MCF 10A (cell line): ENCODE measurements at regions not wholly inside any gene's neighbourhood (a gene's known extent, or its start where the extent isn't known, plus 50 kb on each side); places are given as distances from the start of the nearest gene placed in this dataset.

ENCODE experiments used
- BruUV-seq: library from RNA; stranded (reverse); fragments of 400-500 nt; replicated peaks from 2 replicates; lab custom pipeline; 2021; lab: Mats Ljungman, UMichigan
- CTCF ChIA-PET: fragments of 300-600 bp; sonication (Branson Sonifier 250); formaldehyde crosslinking; extraction: SDS; loops from one replicate; lab custom pipeline; 2021; ENCODE audit warnings: antibody characterized with exemption, inconsistent platforms; lab: Yijun Ruan, JAX
- POLR2A ChIA-PET: fragments of 300-600, 350-650 bp; sonication (Branson Sonifier 250); formaldehyde crosslinking; extraction: SDS; loops from one replicate; lab custom pipeline; 2020; ENCODE audit warnings: antibody characterized with exemption, inconsistent platforms; lab: Yijun Ruan, JAX
- DNase-seq: peaks from one replicate; pipeline ENCODE4 v3.0.0-alpha.2; 2018; ENCODE audit not compliant: unreplicated experiment
- H3K27ac Mint-ChIP-seq: one replicate; pipeline ENCODE4 v1.8.0; 2022; ENCODE audit warnings: mild to moderate bottlenecking, low read depth, mixed read lengths; ENCODE audit not compliant: unreplicated experiment
- H3K27me3 Mint-ChIP-seq: one replicate; pipeline ENCODE4 v1.8.0; 2022; ENCODE audit warnings: mixed read lengths; ENCODE audit not compliant: insufficient read depth, unreplicated experiment
- H3K36me3 Mint-ChIP-seq: one replicate; pipeline ENCODE4 v1.8.0; 2022; ENCODE audit warnings: mild to moderate bottlenecking, moderate library complexity, mixed read lengths; ENCODE audit not compliant: insufficient read depth, unreplicated experiment
- H3K4me1 Mint-ChIP-seq: one replicate; pipeline ENCODE4 v1.8.0; 2022; ENCODE audit warnings: mixed read lengths; ENCODE audit not compliant: insufficient read depth, unreplicated experiment
- H3K4me3 Mint-ChIP-seq: one replicate; pipeline ENCODE4 v1.8.0; 2022; ENCODE audit warnings: mild to moderate bottlenecking, moderate library complexity, mixed read lengths; ENCODE audit not compliant: unreplicated experiment
- H3K9me3 Mint-ChIP-seq: one replicate; pipeline ENCODE4 v1.8.0; 2022; ENCODE audit warnings: mixed read lengths; ENCODE audit not compliant: unreplicated experiment
- CTCF ChIP-seq: fragments of 200-600 bp; IDR thresholded peaks from one replicate; pipeline ENCODE4 v1.8.0; 2022; ENCODE audit warnings: antibody characterized with exemption, mild to moderate bottlenecking; ENCODE audit not compliant: unreplicated experiment
- intact Hi-C: fragments of 100-400 bp; cut with micrococcal nuclease; formaldehyde crosslinking; loops from 2 replicates; pipeline ENCODE4 v1.14.1; 2022

GRCh38 chr16:64499211-64499610 lies 622.7 kb downstream of the CDH11 start:
- no peak for DNase-seq
- CTCF ChIA-PET = interaction anchor here (0.5 kb wide), 1 partner anchor 867 kb away, joined by 3 read pairs; no protein-coding TSS in a partner anchor
- intact Hi-C loops = no loop called here
- no peaks in the 10 kb centered on the region for H3K36me3 Mint-ChIP-seq
- no peaks in the 10 kb centered on the region for H3K9me3 Mint-ChIP-seq
- TF ChIP-seq CTCF = no peak
- no peaks in the 10 kb centered on the region for H3K4me1 Mint-ChIP-seq
- POLR2A ChIA-PET = interaction anchor here (0.5 kb wide), 1 partner anchor 68 kb away, joined by 3 read pairs; no protein-coding TSS in a partner anchor
- no TSS peak for BruUV-seq
- no peak overlapping the region for H3K4me3 Mint-ChIP-seq
- H3K27me3 Mint-ChIP-seq = no peaks in the 10 kb centered on the region
- no peak overlapping the region for H3K27ac Mint-ChIP-seq

GRCh38 chr16:64498363-64498762 lies 623.5 kb downstream of the CDH11 start:
- Mint-ChIP-seq H3K4me1 (no peaks in the 10 kb centered on the region), H3K27me3 (no peaks in the 10 kb centered on the region), H3K27ac (no peak overlapping the region), H3K36me3 (no peaks in the 10 kb centered on the region), H3K4me3 (no peak overlapping the region), H3K9me3 (no peaks in the 10 kb centered on the region)
- CTCF ChIA-PET = no interaction called here
- POLR2A ChIA-PET = no interaction called here
- BruUV-seq = no TSS peak
- no peak for DNase-seq
- no peak for TF ChIP-seq CTCF
- intact Hi-C loops = no loop called here

- POLR2A ChIA-PET = no interaction called here
- Mint-ChIP-seq H3K27ac (no peak overlapping the region), H3K36me3 (no peaks in the 10 kb centered on the region), H3K9me3 (no peaks in the 10 kb centered on the region), H3K4me1 (no peaks in the 10 kb centered on the region), H3K27me3 (no peaks in the 10 kb centered on the region), H3K4me3 (no peak overlapping the region)
- no TSS peak for BruUV-seq
- TF ChIP-seq CTCF = no peak
- intact Hi-C loops = no loop called here
- DNase-seq = no peak
- CTCF ChIA-PET = no interaction called here
Measured at GRCh38 chr16:64493709-64494108, 628.2 kb downstream of the CDH11 start.

GRCh38 chr16:64489449-64489848 lies 632.4 kb downstream of the CDH11 start:
- TF ChIP-seq CTCF = no peak
- BruUV-seq = no TSS peak
- Mint-ChIP-seq H3K9me3 (no peaks in the 10 kb centered on the region), H3K36me3 (no peaks in the 10 kb centered on the region), H3K27me3 (no peaks in the 10 kb centered on the region), H3K4me1 (no peaks in the 10 kb centered on the region), H3K4me3 (no peak overlapping the region), H3K27ac (no peak overlapping the region)
- peak; percentile 27 for DNase-seq
- intact Hi-C loops = no loop called here
- CTCF ChIA-PET = no interaction called here
- POLR2A ChIA-PET = no interaction called here
